ENCODE measurements at regions not wholly inside any gene's neighbourhood (a gene's known extent, or its start where the extent isn't known, plus 50 kb on each side); places are given as distances from the start of the nearest gene placed in this dataset.

DNA sequence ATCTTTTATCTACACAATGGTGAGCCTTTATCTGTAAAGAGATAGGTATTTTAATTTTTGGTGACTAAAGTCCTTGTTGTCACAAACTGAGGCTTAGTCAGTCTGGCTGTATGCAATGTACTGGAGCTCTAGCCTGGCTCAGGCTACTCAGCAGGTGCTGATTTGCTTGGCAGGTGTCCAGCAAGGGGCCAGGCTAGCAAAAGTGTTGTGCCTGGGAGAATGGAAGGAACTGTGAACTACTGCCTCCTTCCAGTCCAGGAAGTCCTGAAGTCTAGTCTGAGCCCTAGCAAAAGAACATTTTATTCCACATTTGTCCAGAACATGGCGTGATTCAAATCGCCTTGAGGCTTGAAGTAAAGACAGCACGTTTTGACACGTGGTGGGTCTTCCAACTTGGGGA lies 260.5 kb downstream of the CCDC85A start:
- DNase-seq = no peak

DNA sequence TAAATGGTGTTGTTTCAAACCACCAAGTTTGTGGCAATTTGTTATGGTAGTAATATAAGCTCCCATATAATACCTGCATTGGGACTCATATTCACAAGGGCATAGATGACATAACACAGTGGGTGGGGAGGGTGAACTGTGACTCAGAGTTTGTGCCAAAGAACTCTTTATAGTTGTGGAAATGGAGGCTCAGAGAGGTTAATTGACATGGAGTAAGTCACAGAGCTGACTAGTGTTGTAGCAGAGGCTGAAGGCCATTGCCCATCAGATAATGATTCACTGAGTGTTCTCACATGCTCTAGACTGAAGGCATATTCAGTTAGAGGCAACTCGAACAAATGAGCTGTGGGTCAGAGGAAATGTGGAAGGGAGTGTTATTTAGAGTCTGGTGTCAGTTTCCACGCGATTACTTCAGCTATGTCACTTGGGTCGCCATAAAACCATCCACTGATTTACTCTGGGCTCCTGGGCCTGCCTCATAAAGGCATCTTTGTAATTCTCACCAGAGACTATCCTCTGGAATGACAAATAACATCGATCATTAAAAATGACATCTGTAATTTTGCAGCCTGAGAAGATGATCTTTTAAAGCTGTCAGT lies 264.7 kb downstream of the CCDC85A start:
- DNase-seq = no peak

DNA sequence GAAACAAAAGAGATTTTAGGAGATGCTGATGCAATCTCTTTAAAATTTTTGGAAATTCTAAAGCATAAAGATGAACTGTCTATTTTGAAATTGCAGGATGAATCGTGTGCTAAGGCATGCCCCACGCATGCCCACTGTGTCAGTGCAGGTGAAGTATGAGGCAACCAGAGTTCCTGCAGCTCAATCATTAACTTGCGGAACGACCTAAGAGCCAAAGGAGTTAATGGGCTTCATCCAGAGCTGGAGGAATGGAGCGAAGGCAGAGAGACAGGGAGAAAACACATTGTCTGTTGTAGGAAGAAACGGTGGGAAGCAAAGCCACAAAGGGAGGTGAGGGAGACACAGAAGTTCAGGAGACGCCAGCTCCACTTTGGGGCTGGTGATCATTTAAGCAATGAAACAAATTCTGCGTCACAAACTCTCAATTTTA lies 265.2 kb downstream of the CCDC85A start:
- no peak for DNase-seq

DNA sequence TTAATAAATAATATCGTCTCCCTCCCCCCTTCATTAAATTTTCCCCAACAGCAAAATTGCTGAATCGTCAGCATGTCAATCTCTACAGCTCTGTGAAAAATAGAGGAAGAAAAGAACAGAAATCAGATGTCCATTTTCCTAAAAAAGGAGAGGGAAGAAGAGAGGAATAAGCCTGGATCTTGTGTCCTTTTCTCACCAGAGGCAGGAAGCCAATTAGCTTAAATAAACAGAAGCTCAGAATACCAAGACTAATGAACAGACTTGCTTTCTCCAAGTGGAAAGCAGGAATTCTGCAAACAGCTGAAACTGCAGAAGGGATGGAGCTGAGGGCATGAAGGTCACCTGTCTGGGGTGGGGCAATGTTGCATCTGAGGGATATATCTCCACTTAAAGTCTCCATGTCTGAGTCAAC lies 265.7 kb downstream of the CCDC85A start:
- no peak for DNase-seq

DNA sequence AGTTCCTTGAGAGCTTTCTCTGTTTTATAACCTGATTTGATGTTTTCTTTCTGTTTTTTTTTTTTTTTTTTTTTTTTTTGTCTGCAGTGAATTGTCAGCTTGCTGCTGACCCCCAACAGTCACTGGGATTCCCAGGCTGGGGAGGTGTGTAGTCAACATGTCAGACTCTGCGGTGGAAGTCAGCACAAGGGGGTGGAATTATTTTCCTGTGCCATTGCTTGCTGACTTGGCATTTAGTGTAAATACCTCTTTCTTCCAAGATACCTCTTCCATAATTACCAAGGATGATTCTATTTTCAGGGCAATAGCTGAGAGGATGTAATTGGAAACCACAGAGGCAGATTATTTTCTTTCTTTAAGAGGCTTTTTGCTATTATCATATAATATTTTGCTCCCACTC lies 266.3 kb downstream of the CCDC85A start:
- DNase-seq = no peak

DNA sequence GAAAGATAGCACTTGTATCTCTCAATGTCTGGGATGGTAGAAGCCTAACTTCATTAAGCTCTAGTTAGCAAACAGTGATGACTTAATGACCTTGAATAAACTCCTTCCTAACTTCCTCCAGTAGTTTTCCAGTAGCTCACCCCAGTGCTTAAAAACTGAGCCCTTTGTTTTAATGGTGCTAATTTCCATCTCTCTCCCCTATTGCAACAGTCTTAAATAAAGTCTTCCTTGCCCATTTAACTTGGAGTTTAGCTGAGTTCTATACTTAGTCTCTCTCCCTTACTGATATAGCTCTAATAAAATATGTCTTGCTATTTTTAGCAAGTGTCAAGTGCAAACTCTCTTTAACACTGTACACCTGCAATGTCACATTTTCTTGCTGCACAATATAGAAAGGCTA lies 267.0 kb downstream of the CCDC85A start:
- DNase-seq = no peak

DNA sequence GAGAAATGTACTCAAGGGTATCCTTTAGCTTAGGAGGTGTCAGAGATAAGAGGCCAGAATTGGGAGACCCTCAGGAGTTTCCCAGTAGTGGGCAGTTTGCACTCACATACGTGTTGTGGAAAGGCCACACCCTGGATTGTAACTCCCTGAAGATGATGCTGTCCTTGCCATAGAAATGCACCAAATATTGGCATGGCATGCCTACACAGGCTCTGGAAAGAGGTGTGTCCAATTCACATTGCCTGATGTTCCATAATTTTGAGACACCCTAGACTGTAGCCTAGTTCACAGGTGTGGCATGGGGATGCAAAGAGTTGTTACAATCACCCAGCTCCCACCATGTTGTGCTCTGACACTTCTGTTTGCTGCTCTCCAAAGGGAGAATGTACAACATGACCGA lies 271.9 kb downstream of the CCDC85A start:
- no peak for DNase-seq

DNA sequence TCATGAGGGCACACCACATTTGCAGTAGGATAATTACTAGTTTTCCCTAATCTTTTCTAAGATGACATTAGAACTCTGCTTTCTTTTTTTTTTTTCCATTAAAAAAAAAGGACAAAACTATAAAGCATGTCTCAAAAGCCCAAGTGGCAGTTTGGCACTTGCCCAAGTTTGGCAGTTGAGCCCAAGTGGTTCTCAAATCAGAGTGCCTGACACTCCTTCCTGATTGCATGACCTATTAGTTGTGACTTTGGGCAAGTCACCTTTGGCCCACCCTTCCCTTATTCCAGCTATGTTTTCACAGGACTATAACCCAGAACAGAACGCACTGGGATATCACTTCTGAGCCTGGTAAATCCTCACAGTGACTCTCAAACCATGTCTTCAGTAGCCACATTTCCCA lies 273.0 kb downstream of the CCDC85A start:
- no peak for DNase-seq

DNA sequence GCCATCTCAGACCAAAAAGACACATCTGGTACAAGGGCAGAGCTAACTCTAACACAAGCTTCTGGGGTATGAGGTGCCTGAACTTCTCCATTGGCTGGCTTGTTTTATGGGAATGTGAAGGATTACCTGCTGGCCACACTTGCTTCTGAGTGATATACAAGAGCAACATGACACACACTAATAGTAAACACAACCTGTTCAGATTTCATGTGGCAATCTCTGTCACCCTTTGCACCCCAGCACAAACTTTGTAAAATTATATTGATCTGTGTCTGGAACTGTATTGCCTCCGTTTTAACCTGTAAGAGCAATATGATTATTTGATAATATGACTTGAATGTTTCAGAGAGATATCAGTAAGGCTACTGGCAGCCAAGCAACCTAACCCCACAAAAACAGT lies 276.7 kb downstream of the CCDC85A start:
- no peak for DNase-seq

DNA sequence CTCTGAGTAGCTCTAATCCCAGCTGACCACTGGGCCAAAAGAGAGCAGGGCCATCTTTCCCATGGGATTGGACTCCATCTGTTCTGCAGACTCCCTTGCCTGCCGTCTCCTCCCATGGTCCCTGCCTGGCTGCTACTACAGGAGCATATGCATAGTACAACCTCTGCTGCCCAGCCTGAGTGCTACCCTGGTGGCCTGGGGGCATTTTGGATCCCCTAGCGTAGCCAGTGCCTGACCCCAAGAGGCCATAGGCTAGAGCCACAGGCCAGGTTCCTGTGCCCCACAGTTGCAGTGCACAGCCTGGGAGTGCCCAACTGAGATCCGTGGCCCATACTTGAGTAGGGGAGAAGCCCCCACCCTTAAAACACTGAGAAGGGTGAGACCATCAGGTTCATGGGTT lies 280.3 kb downstream of the CCDC85A start:
- no peak for DNase-seq

DNA sequence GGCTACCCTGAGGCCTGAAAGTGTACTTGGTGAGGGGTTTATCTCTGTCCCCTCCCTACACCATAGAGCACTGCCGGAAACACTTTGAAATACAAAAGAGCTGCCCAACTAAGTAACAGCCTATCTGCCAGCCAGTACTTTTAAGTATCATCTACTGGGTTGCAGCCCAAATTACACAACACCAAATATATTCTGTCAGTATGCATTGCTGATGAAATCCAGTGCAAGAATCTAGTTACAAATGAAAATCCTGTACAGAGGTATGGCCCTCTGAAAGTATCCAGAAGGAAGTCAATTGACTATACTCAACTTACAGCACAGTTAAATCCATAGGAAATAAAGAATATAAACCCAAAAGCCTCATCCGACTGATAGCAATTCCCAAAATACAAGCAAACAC lies 280.8 kb downstream of the CCDC85A start:
- DNase-seq = no peak

DNA sequence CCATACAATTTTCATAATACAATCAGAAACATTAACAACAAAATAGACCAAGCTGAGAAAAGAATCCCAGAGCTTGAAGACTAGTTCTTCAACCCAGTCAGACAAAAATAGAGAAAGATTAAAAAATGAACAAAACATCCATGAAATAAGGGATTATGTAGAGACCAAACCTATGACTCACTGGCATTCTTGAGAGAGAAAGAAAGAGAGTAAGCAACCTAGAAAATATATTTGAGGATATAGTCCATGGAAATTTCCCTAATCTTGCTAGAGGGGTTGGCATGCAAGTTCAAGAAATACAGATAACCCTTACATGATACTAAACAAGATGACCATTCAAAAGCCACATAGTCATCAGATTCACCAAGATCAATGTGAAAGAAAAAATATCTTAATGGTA lies 281.7 kb downstream of the CCDC85A start:
- no peak for DNase-seq

DNA sequence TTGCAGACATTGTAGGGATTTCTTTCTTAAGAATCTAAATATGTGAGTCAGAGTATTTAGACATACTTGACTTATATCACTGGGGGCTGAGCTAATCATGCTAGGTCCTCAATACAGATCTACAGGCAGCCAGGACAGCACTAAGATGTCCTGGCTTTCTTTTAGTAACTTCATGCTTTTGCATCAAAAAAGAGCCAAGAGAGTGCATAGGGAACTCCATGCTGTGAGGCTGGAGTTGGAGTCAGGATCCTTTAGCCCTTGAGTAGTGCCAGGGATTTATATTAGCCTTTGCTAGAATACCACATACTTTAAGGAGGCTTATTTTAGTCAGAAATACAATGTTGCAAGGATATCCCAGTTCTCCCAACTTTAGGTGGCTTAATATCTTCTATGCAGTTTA lies 289.7 kb downstream of the CCDC85A start:
- no peak for DNase-seq

DNA sequence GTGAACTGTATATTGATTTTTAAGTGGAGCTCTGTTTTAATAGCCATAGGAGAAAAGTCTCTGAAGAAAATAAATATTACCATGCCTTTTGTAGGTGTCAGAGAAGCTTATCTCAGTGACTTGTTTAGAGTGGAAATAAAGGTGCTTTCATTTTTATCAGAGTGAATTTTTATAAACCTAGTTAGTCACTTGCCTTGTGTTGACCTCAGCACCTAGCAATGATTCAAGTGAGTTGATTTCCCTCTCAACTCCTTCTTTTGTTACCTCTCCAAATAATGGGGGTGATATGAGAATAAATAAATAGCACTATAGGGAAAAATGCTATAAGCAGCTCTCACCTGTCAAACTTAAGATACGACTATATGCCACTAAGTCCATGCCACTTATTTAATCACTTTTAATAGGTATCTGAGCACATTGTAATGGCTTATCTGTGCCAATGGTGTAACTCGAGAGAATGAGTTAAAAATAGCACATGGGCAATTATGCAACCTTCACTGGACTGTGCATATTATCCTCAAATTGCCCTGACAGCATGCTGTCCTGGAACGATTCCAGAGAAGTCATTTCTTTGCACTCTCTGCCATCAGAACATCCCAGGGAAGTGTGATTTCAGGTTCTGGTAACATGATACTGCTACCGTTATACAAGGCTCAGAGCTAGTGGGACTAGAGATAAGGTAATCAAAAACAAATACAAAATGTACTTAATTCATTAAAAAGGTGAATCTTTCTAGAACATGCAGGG lies 290.8 kb downstream of the CCDC85A start:
- DNase-seq = no peak

DNA sequence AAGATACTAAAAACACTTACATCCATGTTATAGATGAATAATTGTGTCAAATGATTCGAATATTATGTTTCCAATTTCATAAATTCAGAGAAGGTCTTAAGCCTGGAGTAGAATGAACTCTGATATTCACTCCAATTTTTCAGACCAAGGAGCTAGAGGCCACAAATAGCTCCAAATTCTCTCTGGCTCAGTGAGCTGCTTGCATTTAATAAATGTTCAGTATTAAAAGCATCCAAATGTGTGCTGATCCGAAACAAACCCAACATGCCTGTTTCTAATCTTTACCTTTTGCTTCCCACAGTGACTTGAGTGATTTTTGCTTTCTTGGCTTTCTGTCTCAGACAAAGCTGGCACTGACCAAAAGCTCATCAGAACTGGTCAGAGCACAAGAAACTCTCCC lies 291.4 kb downstream of the CCDC85A start:
- no peak for DNase-seq

DNA sequence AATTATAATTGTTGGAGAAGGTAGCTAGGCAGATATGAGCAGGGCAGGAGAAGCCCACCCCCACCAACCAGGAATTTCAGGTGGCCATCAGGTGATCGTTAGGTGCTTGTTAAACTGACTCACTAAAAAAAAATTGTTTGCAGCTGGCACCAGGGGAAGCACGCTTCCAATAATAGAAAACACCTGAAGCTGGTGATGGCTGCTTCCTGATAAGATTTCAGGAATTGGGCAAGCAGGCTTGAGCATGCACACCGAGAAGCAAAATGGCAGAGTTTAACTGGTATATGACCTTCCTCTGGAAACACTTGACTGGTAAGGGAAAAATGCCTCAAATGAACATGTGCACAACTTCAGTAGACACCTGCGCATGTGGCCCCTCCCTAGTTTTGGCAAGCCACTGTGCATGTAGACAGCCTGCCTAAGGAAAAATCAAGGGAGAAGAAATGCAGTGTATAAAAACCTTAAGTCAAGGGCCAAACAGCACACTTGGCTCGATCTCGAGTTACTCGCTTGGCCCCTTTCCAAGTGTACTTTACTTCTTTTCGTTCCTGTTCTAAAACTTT lies 292.8 kb downstream of the CCDC85A start:
- no peak for DNase-seq

DNA sequence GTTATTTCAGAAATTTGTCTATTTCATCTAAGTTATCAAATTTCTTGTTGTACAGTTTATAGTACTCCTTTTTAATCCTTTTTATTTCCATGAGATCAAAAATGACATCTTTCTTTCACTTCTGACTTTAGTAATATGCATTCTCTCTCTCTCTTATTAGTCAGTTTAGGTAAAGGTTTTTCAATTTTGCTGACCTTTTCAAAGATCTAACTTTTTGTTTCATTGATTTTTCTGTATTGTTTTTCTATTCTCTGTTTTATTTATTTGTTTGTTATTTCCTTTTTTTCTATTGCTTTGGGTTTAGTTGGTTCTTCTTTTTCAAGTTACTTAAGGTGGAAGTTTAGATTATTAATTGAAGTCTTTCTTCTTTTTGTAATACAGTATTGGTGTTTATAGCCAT lies 294.2 kb downstream of the CCDC85A start:
- DNase-seq = no peak

DNA sequence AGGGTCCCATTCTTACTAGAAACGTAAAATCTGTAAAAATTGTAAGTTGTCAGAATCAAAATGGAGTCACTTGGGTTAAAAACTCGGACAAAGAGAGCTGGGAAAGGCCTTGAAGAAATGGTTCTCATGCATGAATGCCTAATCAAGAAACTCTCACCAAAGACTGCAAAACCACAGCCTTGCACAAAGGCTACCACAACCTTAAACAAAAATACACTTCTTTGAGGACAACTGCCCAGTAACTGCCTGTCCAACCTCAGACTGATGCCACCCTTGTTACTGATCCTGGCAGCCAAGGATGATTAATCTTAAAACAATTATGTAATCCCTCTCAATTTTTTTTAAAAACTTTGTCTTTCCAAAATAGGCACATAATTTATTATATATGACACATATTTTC lies 299.3 kb downstream of the CCDC85A start:
- DNase-seq = no peak

DNA sequence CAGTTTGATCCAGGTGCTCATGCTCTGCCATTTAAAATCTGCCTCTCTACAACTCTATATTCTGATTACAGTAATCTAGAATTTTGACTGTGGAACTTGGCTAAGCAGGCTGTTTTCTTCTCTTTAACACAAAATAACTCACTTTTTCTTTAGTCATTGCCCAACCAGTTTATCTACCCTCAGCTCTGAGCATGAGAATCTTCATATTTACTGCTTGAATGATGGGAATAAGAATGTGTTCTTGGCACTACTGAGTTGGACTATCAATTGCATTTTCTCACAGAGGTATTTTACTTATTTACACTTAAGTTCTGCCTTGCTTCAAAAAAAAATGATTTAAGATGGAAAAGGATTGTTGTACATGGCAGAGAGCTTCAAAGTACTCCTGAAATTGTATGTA lies 301.1 kb downstream of the CCDC85A start:
- no peak for DNase-seq

DNA sequence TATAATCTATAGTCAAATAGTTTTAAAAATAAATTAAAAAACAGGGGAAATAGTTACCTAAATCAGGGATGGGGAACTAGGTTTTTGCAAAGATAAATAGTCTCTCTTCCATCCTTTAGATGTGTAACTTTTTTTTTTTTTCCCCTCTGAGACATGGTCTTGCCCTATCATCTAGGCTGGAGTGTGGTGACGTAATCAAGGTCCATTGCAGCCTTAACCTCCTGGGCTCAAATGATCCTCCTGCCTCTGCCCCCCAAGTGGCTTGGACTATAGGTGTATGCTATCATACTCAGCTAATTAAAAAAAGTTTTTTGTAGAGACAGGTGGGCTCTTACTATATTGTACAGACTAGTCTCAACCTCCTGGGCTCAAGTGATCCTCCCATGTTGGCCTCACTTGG lies 316.5 kb downstream of the CCDC85A start:
- no peak for DNase-seq

DNA sequence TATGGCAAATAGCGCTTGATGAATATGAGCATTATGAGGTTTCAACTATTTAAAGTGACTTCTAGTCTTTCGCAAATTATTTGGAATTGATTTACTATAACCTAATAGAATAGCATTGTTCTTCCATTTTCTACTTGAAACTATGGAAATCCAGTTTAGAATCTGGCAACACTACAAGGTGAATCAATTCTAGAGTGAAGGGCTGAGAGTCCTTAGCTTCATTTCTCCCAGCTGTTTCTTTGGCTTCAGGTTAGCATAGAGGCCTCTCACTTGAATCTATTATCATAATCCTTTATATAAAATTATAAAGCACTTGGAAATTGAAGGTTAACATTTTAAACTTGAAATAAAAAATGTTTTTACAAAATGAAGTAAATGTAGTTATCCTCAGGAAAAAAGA lies 318.8 kb downstream of the CCDC85A start:
- DNase-seq = no peak

DNA sequence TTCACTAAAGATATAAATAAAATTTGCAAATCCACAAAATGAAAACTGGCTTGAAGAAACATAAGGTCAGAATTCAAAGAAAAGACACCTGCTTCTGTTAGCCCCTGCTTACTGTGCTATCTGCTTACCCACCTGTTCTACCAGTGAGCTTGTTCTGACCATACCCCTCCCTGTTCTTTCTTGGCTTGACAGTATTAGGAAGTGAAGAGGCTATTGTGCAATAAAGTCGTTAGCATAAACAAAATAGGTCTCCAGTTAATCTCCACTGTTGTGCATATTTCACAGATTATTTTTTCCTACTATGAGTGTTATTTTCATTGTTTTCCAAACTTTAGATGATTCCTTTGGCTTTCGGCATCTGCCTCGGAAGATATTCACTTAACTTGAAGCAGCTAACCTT lies 322.1 kb downstream of the CCDC85A start:
- no peak for DNase-seq

DNA sequence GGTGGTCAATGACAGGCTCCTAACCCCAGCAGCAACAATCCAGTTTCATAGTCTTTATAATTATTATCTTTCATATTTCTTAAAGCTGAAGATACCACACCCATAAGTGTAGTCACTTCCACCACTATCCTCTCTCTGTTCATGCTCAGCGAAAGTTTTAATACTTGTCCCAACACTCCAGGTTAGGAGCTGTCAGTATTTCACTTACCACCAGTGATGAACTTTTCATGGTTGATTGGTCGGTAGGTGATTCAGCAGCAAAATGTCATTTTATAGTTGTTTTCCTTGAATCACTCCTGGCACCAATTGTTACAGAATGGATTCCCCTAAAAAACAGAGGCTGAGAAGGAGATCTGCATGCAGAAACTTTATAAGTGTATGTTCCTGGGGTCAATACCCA lies 324.9 kb downstream of the CCDC85A start:
- no peak for DNase-seq

DNA sequence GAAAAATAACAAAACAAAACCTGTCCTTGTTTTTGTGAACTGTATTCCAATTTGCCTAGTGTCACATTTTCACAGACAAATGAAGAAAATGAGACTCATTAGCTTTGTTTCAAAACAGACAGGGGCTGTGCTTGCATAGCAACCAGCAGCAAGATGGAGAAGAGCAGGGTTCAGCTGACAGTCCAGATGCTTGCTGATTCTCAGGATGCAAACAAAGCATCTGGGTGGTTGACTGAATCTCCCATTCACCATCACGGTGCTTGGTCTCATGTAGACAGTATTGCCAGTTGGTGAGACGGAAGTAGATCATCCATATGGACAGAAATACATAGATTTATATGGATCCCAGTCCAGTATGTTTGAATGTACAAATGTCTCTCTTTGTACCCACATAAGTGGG lies 326.8 kb downstream of the CCDC85A start:
- DNase-seq = no peak

DNA sequence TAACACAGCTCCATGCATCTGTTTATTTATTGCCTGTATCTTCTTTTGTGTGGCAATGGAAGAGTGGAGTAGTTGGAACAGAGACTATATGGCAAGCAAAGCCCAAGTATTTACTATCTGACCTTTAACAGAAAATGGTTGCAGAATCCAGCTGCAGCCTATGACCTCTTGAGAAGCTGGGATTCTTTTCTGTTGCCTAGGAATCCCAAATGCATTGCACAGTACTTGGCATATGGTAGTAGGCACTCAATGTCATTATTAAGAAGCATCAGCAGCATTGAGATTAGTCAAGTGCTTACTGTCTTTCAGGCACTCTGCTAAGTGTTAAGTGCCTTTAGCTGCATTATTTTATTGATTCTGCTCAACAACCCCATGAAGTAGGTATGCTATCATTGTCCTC lies 331.6 kb downstream of the CCDC85A start:
- DNase-seq = no peak

Data from 8988T (cell line).